ENCODE measurements at regions not wholly inside any gene's neighbourhood (a gene's known extent, or its start where the extent isn't known, plus 50 kb on each side); places are given as distances from the start of the nearest gene placed in this dataset.

GRCh38 chr2:149906886-149907285 lies 319.3 kb upstream of the MMADHC start:
- Histone ChIP-seq H3K27me3 (ENCODE audit: insufficient read depth, low read length, poor library complexity, severe bottlenecking) (peaks cover 4% of the 10 kb centered on the region), H3K36me3 (ENCODE audit: insufficient read depth, low read length) (no peaks in the 10 kb centered on the region), H4K20me1 (ENCODE audit: insufficient read depth, low read length, poor library complexity, severe bottlenecking) (no peaks in the 10 kb centered on the region), H3K9ac (ENCODE audit: low read depth, low read length, poor library complexity, severe bottlenecking) (no peak overlapping the region), H3K4me1 (ENCODE audit: insufficient read depth, low read length, poor library complexity, severe bottlenecking) (no peaks in the 10 kb centered on the region), H3F3A (ENCODE audit: low read depth) (no peaks in the 10 kb centered on the region), H3K9me3 (ENCODE audit: insufficient read depth, low read depth, low read length) (no peaks in the 10 kb centered on the region), H3K4me3 (ENCODE audit: low read length, poor library complexity, severe bottlenecking) (no peak overlapping the region), H3K4me2 (ENCODE audit: low read depth, low read length, poor library complexity, severe bottlenecking) (no peak overlapping the region), H3K79me2 (ENCODE audit: insufficient read depth, low read length) (no peaks in the 10 kb centered on the region), H3K9me2 (replicated peaks; ENCODE audit: low read depth, low read length) (no peaks in the 10 kb centered on the region), H2AFZ (ENCODE audit: low read length) (no peak overlapping the region)
- TF ChIP-seq CTCF (conservative IDR thresholded peaks at IDR 0.05; ENCODE audit: low read length): no peak
- TF ChIP-seq EZH2phosphoT487 (IDR thresholded peaks at IDR 0.05; ENCODE audit: borderline replicate concordance): no peak

GRCh38 chr2:149904352-149905175 lies 317.0 kb upstream of the MMADHC start:
- Histone ChIP-seq H3K36me3 (ENCODE audit: insufficient read depth, low read length) (no peaks in the 10 kb centered on the region), H2AFZ (ENCODE audit: low read length) (no peak overlapping the region), H3K9me3 (ENCODE audit: insufficient read depth, low read depth, low read length) (no peaks in the 10 kb centered on the region), H3K4me3 (ENCODE audit: low read length, poor library complexity, severe bottlenecking) (no peak overlapping the region), H3F3A (ENCODE audit: low read depth) (no peaks in the 10 kb centered on the region), H3K9ac (ENCODE audit: low read depth, low read length, poor library complexity, severe bottlenecking) (no peak overlapping the region), H3K79me2 (ENCODE audit: insufficient read depth, low read length) (no peaks in the 10 kb centered on the region), H3K4me2 (ENCODE audit: low read depth, low read length, poor library complexity, severe bottlenecking) (no peak overlapping the region), H3K9me2 (replicated peaks; ENCODE audit: low read depth, low read length) (no peaks in the 10 kb centered on the region), H3K4me1 (ENCODE audit: insufficient read depth, low read length, poor library complexity, severe bottlenecking) (no peaks in the 10 kb centered on the region), H3K27me3 (ENCODE audit: insufficient read depth, low read length, poor library complexity, severe bottlenecking) (peaks cover 27% of the 10 kb centered on the region), H4K20me1 (ENCODE audit: insufficient read depth, low read length, poor library complexity, severe bottlenecking) (no peaks in the 10 kb centered on the region)
- no peak for TF ChIP-seq EZH2phosphoT487 (IDR thresholded peaks at IDR 0.05; ENCODE audit: borderline replicate concordance)

- TF ChIP-seq CTCF (conservative IDR thresholded peaks at IDR 0.05; ENCODE audit: low read length) (no peak), EZH2phosphoT487 (IDR thresholded peaks at IDR 0.05; ENCODE audit: borderline replicate concordance) (no peak)
- peaks cover 36% of the 10 kb centered on the region for H3K27me3 ChIP-seq (ENCODE audit: insufficient read depth, low read length, poor library complexity, severe bottlenecking)
- H2AFZ ChIP-seq (ENCODE audit: low read length): no peak overlapping the region
- H3K36me3 ChIP-seq (ENCODE audit: insufficient read depth, low read length): no peaks in the 10 kb centered on the region
- H3K9me2 ChIP-seq (replicated peaks; ENCODE audit: low read depth, low read length): no peaks in the 10 kb centered on the region
- no peak overlapping the region for H3K4me2 ChIP-seq (ENCODE audit: low read depth, low read length, poor library complexity, severe bottlenecking)
- H3K79me2 ChIP-seq (ENCODE audit: insufficient read depth, low read length): no peaks in the 10 kb centered on the region
- H3K9ac ChIP-seq (ENCODE audit: low read depth, low read length, poor library complexity, severe bottlenecking): no peak overlapping the region
- H3K4me1 ChIP-seq (ENCODE audit: insufficient read depth, low read length, poor library complexity, severe bottlenecking): no peaks in the 10 kb centered on the region
- H3K9me3 ChIP-seq (ENCODE audit: insufficient read depth, low read depth, low read length): no peaks in the 10 kb centered on the region
- no peaks in the 10 kb centered on the region for H4K20me1 ChIP-seq (ENCODE audit: insufficient read depth, low read length, poor library complexity, severe bottlenecking)
- no peak overlapping the region for H3K4me3 ChIP-seq (ENCODE audit: low read length, poor library complexity, severe bottlenecking)
- H3F3A ChIP-seq (ENCODE audit: low read depth): no peaks in the 10 kb centered on the region
Measured at GRCh38 chr2:149903626-149904025, 316.1 kb upstream of the MMADHC start.

GRCh38 chr2:149902081-149902480 lies 314.5 kb upstream of the MMADHC start:
- Histone ChIP-seq H4K20me1 (ENCODE audit: insufficient read depth, low read length, poor library complexity, severe bottlenecking) (no peaks in the 10 kb centered on the region), H3K9ac (ENCODE audit: low read depth, low read length, poor library complexity, severe bottlenecking) (no peak overlapping the region), H3K9me3 (ENCODE audit: insufficient read depth, low read depth, low read length) (no peaks in the 10 kb centered on the region), H2AFZ (ENCODE audit: low read length) (no peak overlapping the region), H3K4me3 (ENCODE audit: low read length, poor library complexity, severe bottlenecking) (no peak overlapping the region), H3K4me2 (ENCODE audit: low read depth, low read length, poor library complexity, severe bottlenecking) (no peak overlapping the region), H3K36me3 (ENCODE audit: insufficient read depth, low read length) (no peaks in the 10 kb centered on the region), H3K4me1 (ENCODE audit: insufficient read depth, low read length, poor library complexity, severe bottlenecking) (no peaks in the 10 kb centered on the region), H3K27me3 (ENCODE audit: insufficient read depth, low read length, poor library complexity, severe bottlenecking) (peaks cover 51% of the 10 kb centered on the region), H3K79me2 (ENCODE audit: insufficient read depth, low read length) (no peaks in the 10 kb centered on the region), H3F3A (ENCODE audit: low read depth) (no peaks in the 10 kb centered on the region), H3K9me2 (replicated peaks; ENCODE audit: low read depth, low read length) (no peaks in the 10 kb centered on the region)
- no peak for TF ChIP-seq CTCF (conservative IDR thresholded peaks at IDR 0.05; ENCODE audit: low read length)

Measured in Loucy (cell line).